Neural progenitor cell (in vitro differentiated cells): ENCODE measurements at regions not wholly inside any gene's neighbourhood (a gene's known extent, or its start where the extent isn't known, plus 50 kb on each side); places are given as distances from the start of the nearest gene placed in this dataset.

ENCODE experiments used
- CTCF ChIP-seq: fragments of 200-600 bp; sonication (generic); IDR thresholded peaks from 2 replicates; pipeline ENCODE4 v1.5.1; 2017; ENCODE audit warnings: antibody characterized with exemption, mild to moderate bottlenecking
- EZH2phosphoT487 ChIP-seq: fragments of 200-600 bp; sonication (generic); IDR thresholded peaks from 2 replicates; pipeline ENCODE4 v1.6.1; 2017; ENCODE audit warnings: antibody characterized with exemption

GRCh38 chr4:115655626-115656025, 542.2 kb upstream of the NDST4 start:
- TF ChIP-seq CTCF (no peak), EZH2phosphoT487 (no peak)
